Endodermal cell (in vitro differentiated cells): ENCODE measurements at regions not wholly inside any gene's neighbourhood (a gene's known extent, or its start where the extent isn't known, plus 50 kb on each side); places are given as distances from the start of the nearest gene placed in this dataset.

Experiments used
- DNase-seq: peaks from one replicate; pipeline ENCODE4 v3.0.0-alpha.2; 2017
- H3K27ac ChIP-seq: 2 replicates; pipeline ENCODE4 v1.5.1; 2013; ENCODE audit warnings: mild to moderate bottlenecking, low read depth, low read length, moderate library complexity
- H3K27me3 ChIP-seq: 2 replicates; pipeline ENCODE4 v1.6.1; 2013; ENCODE audit warnings: mild to moderate bottlenecking, low read length, moderate library complexity; ENCODE audit not compliant: insufficient read depth, control insufficient read depth, poor library complexity, severe bottlenecking
- H3K36me3 ChIP-seq: 2 replicates; pipeline ENCODE4 v1.7.0; 2013; ENCODE audit warnings: mild to moderate bottlenecking, low read length, moderate library complexity; ENCODE audit not compliant: control insufficient read depth, insufficient read depth
- H3K4me1 ChIP-seq: one replicate; pipeline ENCODE4 v1.7.0; 2013; ENCODE audit warnings: low read length; ENCODE audit not compliant: control insufficient read depth, insufficient read depth
- H3K4me3 ChIP-seq: 2 replicates; pipeline ENCODE4 v1.5.1; 2013; ENCODE audit warnings: mild to moderate bottlenecking, low read length, moderate library complexity
- H3K9ac ChIP-seq: 2 replicates; pipeline ENCODE4 v1.6.1; 2013; ENCODE audit warnings: mild to moderate bottlenecking, low read length, moderate library complexity; ENCODE audit not compliant: poor library complexity, severe bottlenecking; ENCODE audit errors: extremely low read depth
- H3K9me3 ChIP-seq: 2 replicates; pipeline ENCODE4 v1.6.1; 2013; ENCODE audit warnings: mild to moderate bottlenecking, low read length, moderate library complexity; ENCODE audit not compliant: control insufficient read depth
- H3K27ac Mint-ChIP-seq: 2 replicates; pipeline ENCODE4 v1.8.0; 2020; ENCODE audit warnings: mixed read lengths
- H3K27me3 Mint-ChIP-seq: 2 replicates; pipeline ENCODE4 v1.8.0; 2021; ENCODE audit warnings: mild to moderate bottlenecking, mixed read lengths; ENCODE audit not compliant: insufficient read depth
- H3K36me3 Mint-ChIP-seq: 2 replicates; pipeline ENCODE4 v1.8.0; 2020; ENCODE audit warnings: low read depth, mixed read lengths
- H3K4me1 Mint-ChIP-seq: 2 replicates; pipeline ENCODE4 v1.8.0; 2020; ENCODE audit warnings: mixed read lengths
- H3K4me3 Mint-ChIP-seq: 2 replicates; pipeline ENCODE4 v1.8.0; 2020; ENCODE audit warnings: mild to moderate bottlenecking, moderate library complexity, mixed read lengths
- H3K9me3 Mint-ChIP-seq: 2 replicates; pipeline ENCODE4 v1.8.0; 2020; ENCODE audit warnings: mild to moderate bottlenecking, mixed read lengths
- CTCF ChIP-seq: fragments of 200-600 bp; sonication (generic); conservative IDR thresholded peaks from 2 replicates; pipeline ENCODE4 v1.5.0; 2021; ENCODE audit warnings: antibody characterized with exemption, mild to moderate bottlenecking
- WGBS, 2 experiments: methylation state at CpG; one replicate each; pipeline versions ENCODE4 v1.1.5 to v1.1.7; 2013; ENCODE audit warnings: missing lambda C conversion rate in 2 of 2, mixed read lengths in 1 of 2; ENCODE audit not compliant: insufficient coverage in 1 of 2, insufficient read length in 1 of 2; 5-methylcytosine and 5-hydroxymethylcytosine counted together

DNA sequence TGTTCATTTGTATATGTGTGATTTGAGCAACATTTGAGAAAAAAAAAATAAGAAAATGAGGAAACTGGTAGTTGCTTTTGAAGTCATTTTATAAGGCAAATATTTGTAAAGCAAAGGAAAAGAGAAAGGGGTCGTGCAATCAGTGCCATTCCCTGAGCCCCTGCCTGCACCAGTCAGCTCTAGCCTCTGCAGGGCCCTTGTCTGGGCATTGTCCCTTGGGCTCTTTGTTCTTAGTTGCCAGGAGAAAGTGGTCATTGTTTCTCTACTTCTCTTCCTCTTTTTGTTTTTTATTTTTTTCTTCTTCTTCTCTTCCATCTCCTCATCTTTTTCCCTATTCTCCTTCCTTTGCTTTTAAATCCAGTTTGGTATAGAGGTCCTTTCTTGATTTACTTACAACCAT lies 175.3 kb upstream of the CREB1 start:
- no peaks in the 10 kb centered on the region for H3K9me3 ChIP-seq
- 59% methylated on average over 1 of the region's 1 CpG; no CpG with 5 or more reads in 1 of the 2 experiments for WGBS, 2 experiments
- peaks cover 4% of the 10 kb centered on the region for H3K9me3 Mint-ChIP-seq
- H3K9ac ChIP-seq, result no peak overlapping the region
- no peak overlapping the region for H3K27ac ChIP-seq
- no peak overlapping the region for H3K4me3 ChIP-seq
- no peak for DNase-seq
- H3K36me3 ChIP-seq, result no peaks in the 10 kb centered on the region
- H3K27me3 Mint-ChIP-seq, result no peaks in the 10 kb centered on the region
- H3K36me3 Mint-ChIP-seq, result no peaks in the 10 kb centered on the region
- H3K4me3 Mint-ChIP-seq, result no peak overlapping the region
- H3K27me3 ChIP-seq, result no peaks in the 10 kb centered on the region
- H3K4me1 Mint-ChIP-seq, result peaks cover 16% of the 10 kb centered on the region
- H3K4me1 ChIP-seq, result no peaks in the 10 kb centered on the region
- TF ChIP-seq CTCF, result no peak
- H3K27ac Mint-ChIP-seq, result no peak overlapping the region

GRCh38 chr2:207356567-207356966 lies 173.2 kb upstream of the CREB1 start:
- no peak for TF ChIP-seq CTCF
- Histone ChIP-seq H3K27ac (no peak overlapping the region), H3K27me3 (no peaks in the 10 kb centered on the region), H3K9ac (no peak overlapping the region), H3K4me1 (no peaks in the 10 kb centered on the region), H3K9me3 (no peaks in the 10 kb centered on the region), H3K36me3 (no peaks in the 10 kb centered on the region), H3K4me3 (no peak overlapping the region)
- no peaks in the 10 kb centered on the region for H3K27me3 Mint-ChIP-seq
- WGBS, 2 experiments, result 57% methylated on average over 1 of the region's 1 CpG; no CpG with 5 or more reads in 1 of the 2 experiments
- no peak overlapping the region for H3K4me3 Mint-ChIP-seq
- no peaks in the 10 kb centered on the region for H3K9me3 Mint-ChIP-seq
- no peaks in the 10 kb centered on the region for H3K36me3 Mint-ChIP-seq
- peaks cover 16% of the 10 kb centered on the region for H3K4me1 Mint-ChIP-seq
- no peak for DNase-seq
- H3K27ac Mint-ChIP-seq, result no peak overlapping the region

- no peaks in the 10 kb centered on the region for H3K9me3 ChIP-seq
These were observed 172.5 kb upstream of the CREB1 start for GRCh38 chr2:207357216-207357615.

More at GRCh38 chr2:207357216-207357615, 172.5 kb upstream of the CREB1 start:
- H3K4me1 ChIP-seq, result no peaks in the 10 kb centered on the region
- H3K27ac ChIP-seq, result no peak overlapping the region
- Mint-ChIP-seq H3K27me3 (no peaks in the 10 kb centered on the region), H3K27ac (no peak overlapping the region), H3K36me3 (no peaks in the 10 kb centered on the region), H3K9me3 (no peaks in the 10 kb centered on the region), H3K4me3 (no peak overlapping the region), H3K4me1 (peaks cover 16% of the 10 kb centered on the region)
- no peak for DNase-seq
- no peak overlapping the region for H3K9ac ChIP-seq
- no peak overlapping the region for H3K4me3 ChIP-seq
- WGBS, 2 experiments, result 91 to 100% methylated on average over 1 to 2 of the region's 2 CpGs
- no peaks in the 10 kb centered on the region for H3K36me3 ChIP-seq
- H3K27me3 ChIP-seq, result no peaks in the 10 kb centered on the region
- no peak for TF ChIP-seq CTCF
